ENCODE measurements at regions not wholly inside any gene's neighbourhood (a gene's known extent, or its start where the extent isn't known, plus 50 kb on each side); places are given as distances from the start of the nearest gene placed in this dataset.

- TF ChIP-seq, protein P1, sequence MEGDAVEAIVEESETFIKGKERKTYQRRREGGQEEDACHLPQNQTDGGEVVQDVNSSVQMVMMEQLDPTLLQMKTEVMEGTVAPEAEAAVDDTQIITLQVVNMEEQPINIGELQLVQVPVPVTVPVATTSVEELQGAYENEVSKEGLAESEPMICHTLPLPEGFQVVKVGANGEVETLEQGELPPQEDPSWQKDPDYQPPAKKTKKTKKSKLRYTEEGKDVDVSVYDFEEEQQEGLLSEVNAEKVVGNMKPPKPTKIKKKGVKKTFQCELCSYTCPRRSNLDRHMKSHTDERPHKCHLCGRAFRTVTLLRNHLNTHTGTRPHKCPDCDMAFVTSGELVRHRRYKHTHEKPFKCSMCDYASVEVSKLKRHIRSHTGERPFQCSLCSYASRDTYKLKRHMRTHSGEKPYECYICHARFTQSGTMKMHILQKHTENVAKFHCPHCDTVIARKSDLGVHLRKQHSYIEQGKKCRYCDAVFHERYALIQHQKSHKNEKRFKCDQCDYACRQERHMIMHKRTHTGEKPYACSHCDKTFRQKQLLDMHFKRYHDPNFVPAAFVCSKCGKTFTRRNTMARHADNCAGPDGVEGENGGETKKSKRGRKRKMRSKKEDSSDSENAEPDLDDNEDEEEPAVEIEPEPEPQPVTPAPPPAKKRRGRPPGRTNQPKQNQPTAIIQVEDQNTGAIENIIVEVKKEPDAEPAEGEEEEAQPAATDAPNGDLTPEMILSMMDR (IDR thresholded peaks at IDR 0.05; ENCODE audit: low read length): no peak
- TF ChIP-seq EZH2 (IDR thresholded peaks at IDR 0.05; ENCODE audit: borderline replicate concordance, low read length): no peak
Observed at GRCh38 chr2:151177756-151178155, 83.9 kb downstream of the RBM43 start.
